ENCODE measurements at regions not wholly inside any gene's neighbourhood (a gene's known extent, or its start where the extent isn't known, plus 50 kb on each side); places are given as distances from the start of the nearest gene placed in this dataset.

- no peak for ATAC-seq (ENCODE audit: low FRiP score)
- no peaks in the 10 kb centered on the region for H3K9me3 ChIP-seq (ENCODE audit: control insufficient read depth, low read length)
- DNase-seq: no peak
- H3K4me1 ChIP-seq (ENCODE audit: control insufficient read depth in 1 of 2, insufficient read depth in 2 of 2, low read length in 2 of 2): no peaks in the 10 kb centered on the region
- H3K27me3 ChIP-seq (ENCODE audit: control insufficient read depth in 1 of 2, insufficient read depth in 2 of 2, low read length in 1 of 2): no peaks in the 10 kb centered on the region
- H3K36me3 ChIP-seq (ENCODE audit: control insufficient read depth in 1 of 2, insufficient read depth in 2 of 2, low read length in 1 of 2): no peaks in the 10 kb centered on the region
- intact Hi-C loops (cut with DNase I): no loop called here
- no peak overlapping the region for H3K27ac ChIP-seq (ENCODE audit: low read depth in 1 of 2, low read length in 2 of 2)
- H3K4me3 ChIP-seq (ENCODE audit: low read length in 2 of 2): no peak overlapping the region
Measured at GRCh38 chr9:86668488-86668887, 278.8 kb downstream of the GAS1 start.

- DNase-seq: no peak
- Histone ChIP-seq H3K9me3 (ENCODE audit: control insufficient read depth, low read length) (no peaks in the 10 kb centered on the region), H3K4me3 (ENCODE audit: low read length in 2 of 2) (no peak overlapping the region), H3K36me3 (ENCODE audit: control insufficient read depth in 1 of 2, insufficient read depth in 2 of 2, low read length in 1 of 2) (no peaks in the 10 kb centered on the region), H3K27me3 (ENCODE audit: control insufficient read depth in 1 of 2, insufficient read depth in 2 of 2, low read length in 1 of 2) (no peaks in the 10 kb centered on the region), H3K27ac (ENCODE audit: low read depth in 1 of 2, low read length in 2 of 2) (no peak overlapping the region), H3K4me1 (ENCODE audit: control insufficient read depth in 1 of 2, insufficient read depth in 2 of 2, low read length in 2 of 2) (no peaks in the 10 kb centered on the region)
- intact Hi-C loops (cut with DNase I): no loop called here
- WGBS, 2 donors: 92% methylated on average over 4 of the region's 4 CpGs
- no peak for ATAC-seq (ENCODE audit: low FRiP score)
Measured at GRCh38 chr9:86667307-86667706, 280.0 kb downstream of the GAS1 start.

GRCh38 chr9:86665416-86665815 is 281.9 kb downstream of the GAS1 start:
- Histone ChIP-seq H3K27me3 (ENCODE audit: control insufficient read depth in 1 of 2, insufficient read depth in 2 of 2, low read length in 1 of 2) (no peaks in the 10 kb centered on the region), H3K9me3 (ENCODE audit: control insufficient read depth, low read length) (no peaks in the 10 kb centered on the region), H3K36me3 (ENCODE audit: control insufficient read depth in 1 of 2, insufficient read depth in 2 of 2, low read length in 1 of 2) (no peaks in the 10 kb centered on the region), H3K4me3 (ENCODE audit: low read length in 2 of 2) (no peak overlapping the region), H3K27ac (ENCODE audit: low read depth in 1 of 2, low read length in 2 of 2) (no peak overlapping the region), H3K4me1 (ENCODE audit: control insufficient read depth in 1 of 2, insufficient read depth in 2 of 2, low read length in 2 of 2) (no peaks in the 10 kb centered on the region)
- DNase-seq (no peak), ATAC-seq (ENCODE audit: low FRiP score) (no peak)
- 15 to 21% methylated on average over 1 of the region's 1 CpG for WGBS, 2 donors
- intact Hi-C loops (cut with DNase I): no loop called here

- Histone ChIP-seq H3K4me1 (ENCODE audit: control insufficient read depth in 1 of 2, insufficient read depth in 2 of 2, low read length in 2 of 2) (no peaks in the 10 kb centered on the region), H3K27ac (ENCODE audit: low read depth in 1 of 2, low read length in 2 of 2) (no peak overlapping the region), H3K9me3 (ENCODE audit: control insufficient read depth, low read length) (no peaks in the 10 kb centered on the region), H3K4me3 (ENCODE audit: low read length in 2 of 2) (no peak overlapping the region), H3K36me3 (ENCODE audit: control insufficient read depth in 1 of 2, insufficient read depth in 2 of 2, low read length in 1 of 2) (no peaks in the 10 kb centered on the region), H3K27me3 (ENCODE audit: control insufficient read depth in 1 of 2, insufficient read depth in 2 of 2, low read length in 1 of 2) (no peaks in the 10 kb centered on the region)
- DNase-seq: no peak
- ATAC-seq (ENCODE audit: low FRiP score): no peak
- 57 to 71% methylated on average over 7 of the region's 7 CpGs for WGBS, 2 donors
- intact Hi-C loops (cut with DNase I): no loop called here
Measured at GRCh38 chr9:86664603-86665002, 282.7 kb downstream of the GAS1 start.

GRCh38 chr9:86663905-86664304 is 283.4 kb downstream of the GAS1 start:
- Histone ChIP-seq H3K4me3 (ENCODE audit: low read length in 2 of 2) (no peak overlapping the region), H3K27me3 (ENCODE audit: control insufficient read depth in 1 of 2, insufficient read depth in 2 of 2, low read length in 1 of 2) (no peaks in the 10 kb centered on the region), H3K36me3 (ENCODE audit: control insufficient read depth in 1 of 2, insufficient read depth in 2 of 2, low read length in 1 of 2) (no peaks in the 10 kb centered on the region), H3K27ac (ENCODE audit: low read depth in 1 of 2, low read length in 2 of 2) (no peak overlapping the region), H3K4me1 (ENCODE audit: control insufficient read depth in 1 of 2, insufficient read depth in 2 of 2, low read length in 2 of 2) (no peaks in the 10 kb centered on the region), H3K9me3 (ENCODE audit: control insufficient read depth, low read length) (no peaks in the 10 kb centered on the region)
- 90 to 92% methylated on average over 2 of the region's 2 CpGs for WGBS, 2 donors
- intact Hi-C loops (cut with DNase I): no loop called here
- DNase-seq (no peak), ATAC-seq (ENCODE audit: low FRiP score) (no peak)

GRCh38 chr9:86662890-86663468 is 284.3 kb downstream of the GAS1 start:
- intact Hi-C loops (cut with DNase I): no loop called here
- Histone ChIP-seq H3K4me3 (ENCODE audit: low read length in 2 of 2) (no peak overlapping the region), H3K4me1 (ENCODE audit: control insufficient read depth in 1 of 2, insufficient read depth in 2 of 2, low read length in 2 of 2) (no peaks in the 10 kb centered on the region), H3K27ac (ENCODE audit: low read depth in 1 of 2, low read length in 2 of 2) (no peak overlapping the region), H3K36me3 (ENCODE audit: control insufficient read depth in 1 of 2, insufficient read depth in 2 of 2, low read length in 1 of 2) (no peaks in the 10 kb centered on the region), H3K27me3 (ENCODE audit: control insufficient read depth in 1 of 2, insufficient read depth in 2 of 2, low read length in 1 of 2) (no peaks in the 10 kb centered on the region), H3K9me3 (ENCODE audit: control insufficient read depth, low read length) (no peaks in the 10 kb centered on the region)
- ATAC-seq (ENCODE audit: low FRiP score) (peak; percentile 65), DNase-seq (no peak)
- 36 to 54% methylated on average over 2 of the region's 2 CpGs for WGBS, 2 donors

- DNase-seq: no peak
- 64% methylated on average over 7 of the region's 7 CpGs for WGBS, 2 donors
- H3K4me1 ChIP-seq (ENCODE audit: control insufficient read depth in 1 of 2, insufficient read depth in 2 of 2, low read length in 2 of 2): no peaks in the 10 kb centered on the region
- H3K27ac ChIP-seq (ENCODE audit: low read depth in 1 of 2, low read length in 2 of 2): no peak overlapping the region
- no peaks in the 10 kb centered on the region for H3K9me3 ChIP-seq (ENCODE audit: control insufficient read depth, low read length)
- intact Hi-C loops (cut with DNase I): no loop called here
- H3K27me3 ChIP-seq (ENCODE audit: control insufficient read depth in 1 of 2, insufficient read depth in 2 of 2, low read length in 1 of 2): no peaks in the 10 kb centered on the region
- no peaks in the 10 kb centered on the region for H3K36me3 ChIP-seq (ENCODE audit: control insufficient read depth in 1 of 2, insufficient read depth in 2 of 2, low read length in 1 of 2)
- no peak for ATAC-seq (ENCODE audit: low FRiP score)
- no peak overlapping the region for H3K4me3 ChIP-seq (ENCODE audit: low read length in 2 of 2)
Measured at GRCh38 chr9:86660146-86660943, 287.0 kb downstream of the GAS1 start.

GRCh38 chr9:86659413-86660046 is 287.8 kb downstream of the GAS1 start:
- intact Hi-C loops (cut with DNase I): no loop called here

GRCh38 chr9:86655147-86655546 is 292.2 kb downstream of the GAS1 start:
- H3K27ac ChIP-seq (ENCODE audit: low read depth in 1 of 2, low read length in 2 of 2): no peak overlapping the region
- no peaks in the 10 kb centered on the region for H3K4me1 ChIP-seq (ENCODE audit: control insufficient read depth in 1 of 2, insufficient read depth in 2 of 2, low read length in 2 of 2)
- ATAC-seq (ENCODE audit: low FRiP score) (no peak), DNase-seq (no peak)
- H3K9me3 ChIP-seq (ENCODE audit: control insufficient read depth, low read length): no peaks in the 10 kb centered on the region
- H3K36me3 ChIP-seq (ENCODE audit: control insufficient read depth in 1 of 2, insufficient read depth in 2 of 2, low read length in 1 of 2): no peaks in the 10 kb centered on the region
- no peaks in the 10 kb centered on the region for H3K27me3 ChIP-seq (ENCODE audit: control insufficient read depth in 1 of 2, insufficient read depth in 2 of 2, low read length in 1 of 2)
- H3K4me3 ChIP-seq (ENCODE audit: low read length in 2 of 2): no peak overlapping the region
- intact Hi-C loops (cut with DNase I): no loop called here

More at GRCh38 chr9:86659413-86660046, 287.8 kb downstream of the GAS1 start:
- H3K4me3 ChIP-seq (ENCODE audit: low read length in 2 of 2): no peak overlapping the region
- WGBS, 2 donors: 58 to 92% methylated on average over 3 of the region's 3 CpGs
- no peaks in the 10 kb centered on the region for H3K27me3 ChIP-seq (ENCODE audit: control insufficient read depth in 1 of 2, insufficient read depth in 2 of 2, low read length in 1 of 2)
- ATAC-seq (ENCODE audit: low FRiP score) (no peak), DNase-seq (no peak)
- no peaks in the 10 kb centered on the region for H3K9me3 ChIP-seq (ENCODE audit: control insufficient read depth, low read length)
- no peaks in the 10 kb centered on the region for H3K36me3 ChIP-seq (ENCODE audit: control insufficient read depth in 1 of 2, insufficient read depth in 2 of 2, low read length in 1 of 2)
- no peaks in the 10 kb centered on the region for H3K4me1 ChIP-seq (ENCODE audit: control insufficient read depth in 1 of 2, insufficient read depth in 2 of 2, low read length in 2 of 2)
- no peak overlapping the region for H3K27ac ChIP-seq (ENCODE audit: low read depth in 1 of 2, low read length in 2 of 2)
